ENCODE measurements at regions not wholly inside any gene's neighbourhood (a gene's known extent, or its start where the extent isn't known, plus 50 kb on each side); places are given as distances from the start of the nearest gene placed in this dataset.

DNA sequence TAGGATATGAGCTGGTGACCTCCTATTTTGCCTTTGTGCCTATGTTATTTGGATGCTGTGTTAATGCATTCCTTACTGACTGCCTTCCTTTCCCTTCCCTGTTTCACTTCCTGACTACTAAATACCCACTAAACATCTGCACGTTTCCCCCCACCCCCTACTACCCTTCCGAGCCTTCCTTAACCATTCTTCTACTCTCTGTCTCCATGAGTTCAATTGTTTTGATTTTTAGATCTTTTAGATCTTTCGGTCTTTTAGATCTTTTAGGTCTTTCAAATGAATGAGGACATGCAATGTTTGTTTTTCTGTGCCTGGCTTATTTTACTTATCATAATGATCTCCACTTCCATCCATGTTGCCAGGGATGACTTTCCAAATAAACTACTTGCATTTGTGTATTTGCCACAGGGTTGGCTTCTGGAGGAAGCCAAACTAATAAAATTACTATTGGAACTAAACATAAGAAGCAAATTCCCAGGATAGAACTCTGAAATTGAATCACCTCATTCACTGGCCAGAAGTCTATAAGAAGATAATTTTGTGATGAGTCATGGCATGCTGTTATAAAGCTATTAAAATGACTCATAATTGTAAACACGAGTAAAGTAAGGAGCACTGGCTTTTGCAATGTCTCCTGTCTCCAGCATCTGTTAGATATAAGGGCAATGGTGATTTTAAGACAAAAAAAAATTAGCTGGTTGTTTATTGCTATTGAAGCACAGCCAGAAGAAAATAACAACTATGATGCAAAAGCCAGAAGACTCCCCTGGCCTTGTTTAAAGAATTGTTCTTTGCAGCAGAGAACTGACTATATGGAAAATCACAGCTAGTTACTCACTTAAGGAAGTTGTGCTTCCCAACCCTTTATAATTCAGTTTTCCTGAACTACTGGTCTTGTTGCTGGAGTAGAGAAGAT lies 586.3 kb downstream of the LRFN5 start:
- CTCF ChIA-PET, result no interaction called here

More for the DNA sequence above, 586.3 kb downstream of the LRFN5 start:
- Histone ChIP-seq H3K36me3 (replicated peaks in 1 of 2; ENCODE audit: control extremely low read depth in 1 of 2, control insufficient read depth in 1 of 2, extremely low read depth in 1 of 2, insufficient read depth in 2 of 2, low read length in 1 of 2) (no peaks in the 10 kb centered on the region), H3K9me3 (ENCODE audit: control extremely low read depth in 1 of 3, control insufficient read depth in 2 of 3, insufficient read depth in 1 of 3, low read length in 2 of 3) (peaks cover 0 to 1% (median 0%) of the 10 kb centered on the region in 3 donors), H4K20me1 (ENCODE audit: control insufficient read depth, insufficient read depth, low read length, poor library complexity, severe bottlenecking) (no peaks in the 10 kb centered on the region), H3K4me2 (replicated peaks; ENCODE audit: low read depth, low read length, poor library complexity, severe bottlenecking) (no peak overlapping the region), H3K4me3 (ENCODE audit: control extremely low read depth in 1 of 5, extremely low read depth in 1 of 5, insufficient read depth in 1 of 5, low read depth in 2 of 5, low read length in 4 of 5) (no peak overlapping the region), H3K27ac (ENCODE audit: low read length in 2 of 2) (no peak overlapping the region), H2AFZ (ENCODE audit: insufficient read depth, low read depth, low read length, poor library complexity, severe bottlenecking) (no peak overlapping the region), H3K9ac (ENCODE audit: low read length) (no peak overlapping the region), H3K79me2 (ENCODE audit: control insufficient read depth, insufficient read depth, low read length) (no peaks in the 10 kb centered on the region), H3K27me3 (replicated peaks in 1 of 4; ENCODE audit: control extremely low read depth in 1 of 4, control insufficient read depth in 3 of 4, insufficient read depth in 4 of 4, low read length in 3 of 4) (no peaks in the 10 kb centered on the region), H3K4me1 (ENCODE audit: control insufficient read depth in 2 of 2, insufficient read depth in 2 of 2, low read length in 2 of 2) (no peaks in the 10 kb centered on the region)
- ATAC-seq (ENCODE audit: low read depth) (no peak), DNase-seq (no peak)
- TF ChIP-seq EZH2 (IDR thresholded peaks at IDR 0.05; ENCODE audit: borderline replicate concordance, insufficient read depth, low read depth, low read length, poor library complexity, severe bottlenecking) (no peak), CTCF (IDR thresholded peaks at IDR 0.05) (no peak)
- intact Hi-C loops (cut with micrococcal nuclease), result no loop called here
- Mint-ChIP-seq H3K27me3 (no peaks in the 10 kb centered on the region), H3K9me3 (ENCODE audit: insufficient read depth) (no peaks in the 10 kb centered on the region), H3K4me3 (no peak overlapping the region), H3K4me1 (no peaks in the 10 kb centered on the region), H3K27ac (no peak overlapping the region)
- POLR2A ChIA-PET, result no interaction called here
- 100% methylated on average over 1 of the region's 4 CpGs for WGBS (ENCODE audit: insufficient coverage)

All from B cell (primary cell).